ENCODE measurements at regions not wholly inside any gene's neighbourhood (a gene's known extent, or its start where the extent isn't known, plus 50 kb on each side); places are given as distances from the start of the nearest gene placed in this dataset.

DNA sequence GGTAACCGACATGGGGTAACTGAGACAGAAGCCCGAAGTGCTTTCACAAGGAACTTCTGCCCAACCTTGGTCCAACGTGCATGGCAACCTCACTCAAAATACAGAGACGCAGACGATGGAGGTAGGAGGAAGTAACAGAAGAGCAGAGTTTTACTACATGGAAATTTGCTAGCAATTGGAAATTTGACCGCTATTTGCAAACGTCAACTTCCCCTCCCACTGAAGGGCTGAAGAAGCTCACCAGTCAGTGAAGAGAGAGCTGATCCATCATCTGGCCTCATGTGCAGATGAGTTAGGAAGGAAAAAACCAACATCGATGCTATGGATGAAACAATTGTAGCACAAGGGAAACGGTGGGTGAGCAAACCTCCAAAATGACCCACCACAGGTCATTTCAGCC, 196.7 kb downstream of the RGS3 start:
- no peaks in the 10 kb centered on the region for H3K36me3 ChIP-seq (ENCODE audit: insufficient read depth, low read length)
- H3K9me3 ChIP-seq (ENCODE audit: insufficient read depth, low read depth, low read length) = no peaks in the 10 kb centered on the region
- H3K79me2 ChIP-seq (ENCODE audit: insufficient read depth, low read length) = no peaks in the 10 kb centered on the region
- no peaks in the 10 kb centered on the region for H3K4me1 ChIP-seq (ENCODE audit: insufficient read depth, low read length, poor library complexity, severe bottlenecking)
- no peak overlapping the region for H3K9ac ChIP-seq (ENCODE audit: low read depth, low read length, poor library complexity, severe bottlenecking)
- H3K27me3 ChIP-seq (ENCODE audit: insufficient read depth, low read length, poor library complexity, severe bottlenecking) = no peaks in the 10 kb centered on the region
- TF ChIP-seq, protein P1, sequence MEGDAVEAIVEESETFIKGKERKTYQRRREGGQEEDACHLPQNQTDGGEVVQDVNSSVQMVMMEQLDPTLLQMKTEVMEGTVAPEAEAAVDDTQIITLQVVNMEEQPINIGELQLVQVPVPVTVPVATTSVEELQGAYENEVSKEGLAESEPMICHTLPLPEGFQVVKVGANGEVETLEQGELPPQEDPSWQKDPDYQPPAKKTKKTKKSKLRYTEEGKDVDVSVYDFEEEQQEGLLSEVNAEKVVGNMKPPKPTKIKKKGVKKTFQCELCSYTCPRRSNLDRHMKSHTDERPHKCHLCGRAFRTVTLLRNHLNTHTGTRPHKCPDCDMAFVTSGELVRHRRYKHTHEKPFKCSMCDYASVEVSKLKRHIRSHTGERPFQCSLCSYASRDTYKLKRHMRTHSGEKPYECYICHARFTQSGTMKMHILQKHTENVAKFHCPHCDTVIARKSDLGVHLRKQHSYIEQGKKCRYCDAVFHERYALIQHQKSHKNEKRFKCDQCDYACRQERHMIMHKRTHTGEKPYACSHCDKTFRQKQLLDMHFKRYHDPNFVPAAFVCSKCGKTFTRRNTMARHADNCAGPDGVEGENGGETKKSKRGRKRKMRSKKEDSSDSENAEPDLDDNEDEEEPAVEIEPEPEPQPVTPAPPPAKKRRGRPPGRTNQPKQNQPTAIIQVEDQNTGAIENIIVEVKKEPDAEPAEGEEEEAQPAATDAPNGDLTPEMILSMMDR (conservative IDR thresholded peaks at IDR 0.05; ENCODE audit: low read length) = no peak
- no peak for TF ChIP-seq EZH2phosphoT487 (IDR thresholded peaks at IDR 0.05; ENCODE audit: borderline replicate concordance)
- no peaks in the 10 kb centered on the region for H3F3A ChIP-seq (ENCODE audit: low read depth)
- H2AFZ ChIP-seq (ENCODE audit: low read length) = no peak overlapping the region
- H3K4me3 ChIP-seq (ENCODE audit: low read length, poor library complexity, severe bottlenecking) = no peak overlapping the region
- H3K9me2 ChIP-seq (replicated peaks; ENCODE audit: low read depth, low read length) = no peaks in the 10 kb centered on the region
- no peak overlapping the region for H3K4me2 ChIP-seq (ENCODE audit: low read depth, low read length, poor library complexity, severe bottlenecking)
- H4K20me1 ChIP-seq (ENCODE audit: insufficient read depth, low read length, poor library complexity, severe bottlenecking) = no peaks in the 10 kb centered on the region

DNA sequence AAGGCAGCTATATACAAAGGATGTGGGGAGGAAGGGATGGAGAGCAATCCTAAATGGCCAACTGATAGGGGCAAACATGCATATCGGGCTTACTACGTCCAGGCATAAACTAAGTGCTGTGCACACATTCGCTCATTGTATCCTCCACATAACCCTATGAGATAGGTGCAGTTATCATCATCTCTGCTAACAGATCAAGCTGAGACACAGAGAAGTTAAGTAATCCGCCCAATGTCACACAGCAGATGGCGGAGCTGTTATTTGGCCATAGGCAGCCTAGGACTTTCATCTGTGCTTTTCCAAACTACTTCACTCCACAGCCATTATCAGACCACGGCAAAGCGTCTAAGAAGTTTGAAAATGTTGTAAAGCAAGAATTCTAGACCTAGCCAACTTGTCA, 197.5 kb downstream of the RGS3 start:
- Histone ChIP-seq H2AFZ (ENCODE audit: low read length) (no peak overlapping the region), H3K4me1 (ENCODE audit: insufficient read depth, low read length, poor library complexity, severe bottlenecking) (no peaks in the 10 kb centered on the region), H4K20me1 (ENCODE audit: insufficient read depth, low read length, poor library complexity, severe bottlenecking) (no peaks in the 10 kb centered on the region), H3F3A (ENCODE audit: low read depth) (no peaks in the 10 kb centered on the region), H3K9me2 (replicated peaks; ENCODE audit: low read depth, low read length) (no peaks in the 10 kb centered on the region), H3K9ac (ENCODE audit: low read depth, low read length, poor library complexity, severe bottlenecking) (no peak overlapping the region), H3K4me3 (ENCODE audit: low read length, poor library complexity, severe bottlenecking) (no peak overlapping the region), H3K9me3 (ENCODE audit: insufficient read depth, low read depth, low read length) (no peaks in the 10 kb centered on the region), H3K79me2 (ENCODE audit: insufficient read depth, low read length) (no peaks in the 10 kb centered on the region), H3K27me3 (ENCODE audit: insufficient read depth, low read length, poor library complexity, severe bottlenecking) (no peaks in the 10 kb centered on the region), H3K4me2 (ENCODE audit: low read depth, low read length, poor library complexity, severe bottlenecking) (no peak overlapping the region), H3K36me3 (ENCODE audit: insufficient read depth, low read length) (no peaks in the 10 kb centered on the region)
- TF ChIP-seq EZH2phosphoT487 (IDR thresholded peaks at IDR 0.05; ENCODE audit: borderline replicate concordance) = no peak
- TF ChIP-seq, protein P1 (conservative IDR thresholded peaks at IDR 0.05; ENCODE audit: low read length) = no peak

DNA sequence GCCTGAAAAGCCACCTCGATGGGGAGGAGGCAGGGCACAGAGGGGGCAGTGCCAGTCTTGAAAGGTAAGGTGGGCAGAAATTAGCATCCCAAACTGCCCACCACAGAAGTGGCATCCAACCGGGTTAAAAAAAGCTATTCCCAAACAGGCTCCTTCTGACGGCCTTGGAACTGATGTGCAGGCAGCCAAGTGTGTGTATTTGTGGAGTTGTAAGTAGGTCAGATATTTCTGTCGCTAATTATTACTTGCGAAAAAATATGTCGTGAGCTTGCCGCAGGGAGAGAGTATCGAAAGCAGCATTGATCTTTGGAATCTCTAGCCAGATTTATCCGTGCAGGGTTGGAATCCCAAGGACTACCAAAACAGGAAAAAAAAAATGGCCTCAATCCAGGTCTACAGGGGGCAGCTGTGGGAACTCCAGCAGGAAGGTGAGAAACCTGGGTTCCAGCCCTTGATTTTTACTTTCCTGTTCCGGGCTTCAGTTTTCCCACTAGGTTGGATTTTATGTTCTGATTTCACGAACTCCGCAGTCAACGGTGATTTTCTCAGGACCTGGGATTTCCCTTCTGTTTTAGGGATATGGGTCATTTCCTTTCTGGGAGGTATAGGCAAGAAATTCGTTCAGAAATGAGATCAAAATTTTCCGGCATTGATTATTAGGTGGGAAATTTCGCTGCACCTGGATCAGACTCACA, 200.8 kb downstream of the RGS3 start:
- Histone ChIP-seq H3K79me2 (ENCODE audit: insufficient read depth, low read length) (no peaks in the 10 kb centered on the region), H3K9me3 (ENCODE audit: insufficient read depth, low read depth, low read length) (no peaks in the 10 kb centered on the region)
- TF ChIP-seq EZH2phosphoT487 (IDR thresholded peaks at IDR 0.05; ENCODE audit: borderline replicate concordance) = no peak
- TF ChIP-seq, protein P1 (conservative IDR thresholded peaks at IDR 0.05; ENCODE audit: low read length) = no peak

More for the DNA sequence above, 200.8 kb downstream of the RGS3 start:
- no peaks in the 10 kb centered on the region for H3K27me3 ChIP-seq (ENCODE audit: insufficient read depth, low read length, poor library complexity, severe bottlenecking)
- no peak overlapping the region for H3K4me2 ChIP-seq (ENCODE audit: low read depth, low read length, poor library complexity, severe bottlenecking)
- H3K9ac ChIP-seq (ENCODE audit: low read depth, low read length, poor library complexity, severe bottlenecking) = no peak overlapping the region
- H3K36me3 ChIP-seq (ENCODE audit: insufficient read depth, low read length) = no peaks in the 10 kb centered on the region
- no peaks in the 10 kb centered on the region for H4K20me1 ChIP-seq (ENCODE audit: insufficient read depth, low read length, poor library complexity, severe bottlenecking)
- no peaks in the 10 kb centered on the region for H3F3A ChIP-seq (ENCODE audit: low read depth)
- H3K4me3 ChIP-seq (ENCODE audit: low read length, poor library complexity, severe bottlenecking) = no peak overlapping the region
- H2AFZ ChIP-seq (ENCODE audit: low read length) = no peak overlapping the region
- H3K9me2 ChIP-seq (replicated peaks; ENCODE audit: low read depth, low read length) = no peaks in the 10 kb centered on the region
- no peaks in the 10 kb centered on the region for H3K4me1 ChIP-seq (ENCODE audit: insufficient read depth, low read length, poor library complexity, severe bottlenecking)
